GM12874 (cell line): ENCODE measurements at regions not wholly inside any gene's neighbourhood (a gene's known extent, or its start where the extent isn't known, plus 50 kb on each side); places are given as distances from the start of the nearest gene placed in this dataset.

Source experiments
- CTCF ChIP-seq: IDR thresholded peaks from 2 replicates; pipeline ENCODE4 v1.5.1; 2011; ENCODE audit warnings: low read depth, mild to moderate bottlenecking, control low read depth, low read length, moderate library complexity; ENCODE audit not compliant: insufficient read depth

- no peak for TF ChIP-seq CTCF
These were observed 447.9 kb upstream of the OPRM1 start for GRCh38 chr6:153591159-153591558.

GRCh38 chr6:153590411-153590810 lies 448.6 kb upstream of the OPRM1 start:
- TF ChIP-seq CTCF, result no peak

GRCh38 chr6:153588330-153588729 lies 450.7 kb upstream of the OPRM1 start:
- no peak for TF ChIP-seq CTCF

GRCh38 chr6:153583685-153584084 lies 452.6 kb upstream of the RGS17 start:
- TF ChIP-seq CTCF, result no peak

GRCh38 chr6:153580776-153581175 lies 449.7 kb upstream of the RGS17 start:
- TF ChIP-seq CTCF, result no peak

- TF ChIP-seq CTCF, result no peak
These were observed 444.4 kb upstream of the RGS17 start for GRCh38 chr6:153575528-153575927.

- TF ChIP-seq CTCF, result no peak
These were observed 443.1 kb upstream of the RGS17 start for GRCh38 chr6:153574231-153574630.

GRCh38 chr6:153572371-153572770 lies 441.3 kb upstream of the RGS17 start:
- TF ChIP-seq CTCF, result no peak
